ENCODE measurements at regions not wholly inside any gene's neighbourhood (a gene's known extent, or its start where the extent isn't known, plus 50 kb on each side); places are given as distances from the start of the nearest gene placed in this dataset.

DNA sequence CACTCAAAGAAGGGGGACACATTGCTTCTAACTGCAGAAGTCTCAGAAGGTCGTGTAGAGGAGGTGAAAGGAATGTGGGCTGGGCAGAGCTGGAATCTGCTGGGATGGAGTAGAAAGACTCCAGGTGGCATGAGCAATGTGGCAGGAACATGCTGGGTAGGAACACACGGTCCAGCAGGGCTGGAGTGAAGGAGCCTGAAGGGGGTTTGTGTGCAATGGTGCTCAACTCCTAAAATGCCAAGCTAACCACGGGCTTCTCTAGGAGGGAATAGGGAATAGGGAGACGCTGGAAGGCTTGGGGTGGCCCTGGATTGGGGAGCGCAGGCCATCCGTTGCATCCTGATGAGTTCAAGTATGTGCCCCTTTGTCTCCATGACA is 253.8 kb downstream of the FAM43A start:
- Histone ChIP-seq H3K4me3 (no peak overlapping the region), H3K9me3 (no peaks in the 10 kb centered on the region), H3K27me3 (no peaks in the 10 kb centered on the region), H3K4me1 (peaks cover 2 to 48% (median 11%) of the 10 kb centered on the region in 9 donors), H3K36me3 (no peaks in the 10 kb centered on the region), H3K27ac (peak overlapping the region in 1 of 10 donors; percentile 14)
- DNase-seq, result no peak
- ATAC-seq, result no peak
- TF ChIP-seq, protein P1, sequence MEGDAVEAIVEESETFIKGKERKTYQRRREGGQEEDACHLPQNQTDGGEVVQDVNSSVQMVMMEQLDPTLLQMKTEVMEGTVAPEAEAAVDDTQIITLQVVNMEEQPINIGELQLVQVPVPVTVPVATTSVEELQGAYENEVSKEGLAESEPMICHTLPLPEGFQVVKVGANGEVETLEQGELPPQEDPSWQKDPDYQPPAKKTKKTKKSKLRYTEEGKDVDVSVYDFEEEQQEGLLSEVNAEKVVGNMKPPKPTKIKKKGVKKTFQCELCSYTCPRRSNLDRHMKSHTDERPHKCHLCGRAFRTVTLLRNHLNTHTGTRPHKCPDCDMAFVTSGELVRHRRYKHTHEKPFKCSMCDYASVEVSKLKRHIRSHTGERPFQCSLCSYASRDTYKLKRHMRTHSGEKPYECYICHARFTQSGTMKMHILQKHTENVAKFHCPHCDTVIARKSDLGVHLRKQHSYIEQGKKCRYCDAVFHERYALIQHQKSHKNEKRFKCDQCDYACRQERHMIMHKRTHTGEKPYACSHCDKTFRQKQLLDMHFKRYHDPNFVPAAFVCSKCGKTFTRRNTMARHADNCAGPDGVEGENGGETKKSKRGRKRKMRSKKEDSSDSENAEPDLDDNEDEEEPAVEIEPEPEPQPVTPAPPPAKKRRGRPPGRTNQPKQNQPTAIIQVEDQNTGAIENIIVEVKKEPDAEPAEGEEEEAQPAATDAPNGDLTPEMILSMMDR (IDR thresholded peaks at IDR 0.05), result no peak
- intact Hi-C loops (cut with DNase I), result no loop called here
- WGBS, 2 donors, result 87 to 94% methylated on average over 6 of the region's 6 CpGs

DNA sequence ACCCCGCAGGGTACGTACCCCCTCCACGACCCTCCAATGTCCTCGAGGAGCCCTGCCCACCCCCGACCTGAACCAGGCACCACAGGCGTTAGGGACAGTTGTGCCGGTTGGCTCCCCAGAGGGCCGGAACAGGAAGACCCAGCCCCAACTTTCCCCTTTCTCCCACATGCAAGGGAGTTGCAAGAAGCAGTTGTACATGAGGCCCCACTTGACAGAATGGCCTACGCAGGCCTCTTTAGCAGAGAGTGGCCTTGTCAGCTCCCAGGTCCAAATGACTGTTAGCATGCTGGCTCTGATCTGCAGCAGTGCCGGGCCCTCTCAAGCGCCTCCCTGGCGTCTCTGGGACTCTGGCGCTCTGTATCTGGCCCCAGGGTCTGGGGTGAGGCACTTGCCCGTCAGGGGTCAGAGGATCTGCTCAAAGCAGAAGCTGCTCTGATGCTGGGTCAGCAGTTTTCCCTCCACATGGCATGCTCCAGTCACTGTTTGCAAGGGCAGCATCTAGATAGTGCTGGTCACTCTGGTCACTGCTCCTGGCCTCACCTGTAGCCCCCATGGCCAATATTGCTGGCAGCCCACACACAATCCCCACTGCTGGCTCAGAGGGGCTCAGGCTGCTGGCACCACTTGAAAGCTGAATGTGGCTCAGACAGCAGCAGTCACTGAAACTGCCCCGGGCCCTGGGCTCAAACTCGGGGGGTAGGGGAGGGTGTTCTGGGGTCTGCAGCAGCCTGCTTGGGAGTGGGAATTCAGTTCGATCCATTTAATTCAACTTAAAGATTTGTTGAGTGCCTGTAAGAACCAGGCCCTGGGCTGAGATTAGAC is 254.5 kb downstream of the FAM43A start:
- H3K9me3 ChIP-seq, result no peaks in the 10 kb centered on the region
- DNase-seq, result no peak
- no peaks in the 10 kb centered on the region for H3K27me3 ChIP-seq
- no peaks in the 10 kb centered on the region for H3K36me3 ChIP-seq
- TF ChIP-seq, protein P1 (IDR thresholded peaks at IDR 0.05), result no peak
- intact Hi-C loops (cut with DNase I), result no loop called here
- H3K4me3 ChIP-seq, result no peak overlapping the region
- peak in 2 of 8 donors; percentile 35 to 39 for ATAC-seq
- peaks cover 2 to 47% (median 11%) of the 10 kb centered on the region in 9 donors for H3K4me1 ChIP-seq
- WGBS, 2 donors, result 95 to 97% methylated on average over 17 of the region's 17 CpGs
- no peak overlapping the region for H3K27ac ChIP-seq

DNA sequence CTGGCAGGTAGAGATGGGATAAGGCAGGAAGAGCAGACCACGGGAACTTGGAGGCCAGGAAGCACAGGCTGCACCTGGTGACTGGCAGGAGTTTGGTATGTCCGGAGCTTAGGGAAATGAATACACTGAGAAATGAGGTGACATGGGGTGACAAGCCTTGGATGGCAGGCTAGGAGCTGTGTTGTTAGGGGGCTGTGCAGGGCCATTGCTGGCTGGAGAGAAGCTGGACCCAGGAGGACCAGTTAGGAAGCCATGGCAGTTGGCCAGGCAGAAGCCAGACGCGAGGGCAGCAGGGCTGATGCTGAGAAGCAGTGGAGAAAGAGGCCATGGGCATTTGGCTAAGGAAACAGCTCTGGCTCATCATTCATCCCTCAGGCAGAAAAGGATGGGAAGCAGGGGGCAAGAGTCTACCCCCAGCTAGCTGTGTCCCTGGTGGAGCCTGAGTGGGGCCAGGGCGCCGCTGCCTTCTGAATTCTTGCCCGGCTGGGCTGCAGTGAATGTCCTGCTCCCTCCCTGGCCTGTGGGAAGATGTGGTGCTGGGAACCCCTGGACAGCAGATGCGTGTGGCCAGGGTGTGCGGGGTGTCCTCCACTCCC is 255.8 kb downstream of the FAM43A start:
- Histone ChIP-seq H3K27me3 (no peaks in the 10 kb centered on the region), H3K4me1 (peaks cover 2 to 42% (median 11%) of the 10 kb centered on the region in 9 donors), H3K27ac (no peak overlapping the region), H3K9me3 (no peaks in the 10 kb centered on the region), H3K4me3 (no peak overlapping the region), H3K36me3 (no peaks in the 10 kb centered on the region)
- intact Hi-C loops (cut with DNase I), result no loop called here
- WGBS, 2 donors, result 82 to 85% methylated on average over 9 of the region's 9 CpGs
- no peak for DNase-seq
- TF ChIP-seq, protein P1 (IDR thresholded peaks at IDR 0.05), result no peak
- no peak for ATAC-seq

DNA sequence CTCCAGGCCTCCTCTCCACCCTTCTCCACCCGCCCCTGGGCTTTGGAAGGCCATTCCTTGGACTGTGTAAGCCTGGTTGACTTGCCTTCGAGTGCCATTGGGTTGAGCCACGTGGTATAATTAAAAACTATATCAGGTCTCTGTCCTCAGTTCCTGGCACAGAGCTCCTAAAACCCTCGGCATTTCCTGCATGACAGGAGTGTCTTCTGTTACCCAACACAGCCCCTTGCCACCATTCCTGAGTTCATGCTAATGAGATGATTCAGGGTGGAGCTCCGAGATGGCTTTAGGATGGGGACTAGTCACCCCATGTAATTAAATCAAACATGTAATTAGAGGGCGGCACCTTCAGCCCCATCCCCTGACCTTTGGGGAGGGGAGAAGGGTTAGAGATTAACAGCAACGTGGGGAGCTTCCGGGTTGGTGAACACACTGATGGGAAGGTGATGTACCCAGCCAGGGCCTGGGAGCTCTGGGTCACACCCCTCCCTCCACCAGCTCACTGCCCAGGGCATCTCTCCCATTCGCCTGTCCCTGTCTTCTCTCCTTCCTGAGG is 256.4 kb downstream of the FAM43A start:
- Histone ChIP-seq H3K4me1 (peaks cover 2 to 42% (median 11%) of the 10 kb centered on the region in 9 donors), H3K9me3 (no peaks in the 10 kb centered on the region), H3K27ac (peak overlapping the region in 1 of 10 donors; percentile 75), H3K36me3 (no peaks in the 10 kb centered on the region), H3K4me3 (no peak overlapping the region), H3K27me3 (no peaks in the 10 kb centered on the region)
- no peak for ATAC-seq
- WGBS, 2 donors, result 79 to 81% methylated on average over 9 of the region's 9 CpGs
- DNase-seq, result no peak
- intact Hi-C loops (cut with DNase I), result no loop called here
- TF ChIP-seq, protein P1 (IDR thresholded peaks at IDR 0.05), result no peak

All from heart right ventricle (tissue), 16 donors.